Brain microvascular endothelial cell (primary cell): ENCODE measurements at regions not wholly inside any gene's neighbourhood (a gene's known extent, or its start where the extent isn't known, plus 50 kb on each side); places are given as distances from the start of the nearest gene placed in this dataset.

ENCODE experiments used
- DNase-seq: peaks from one replicate; pipeline ENCODE4 v3.0.0-alpha.2; 2020
- H3K27ac ChIP-seq: fragments of 250-450 bp; sonication (Bioruptor Pico); 2 replicates; pipeline ENCODE4 v1.5.1; 2020; ENCODE audit warnings: mild to moderate bottlenecking, moderate library complexity
- H3K27me3 ChIP-seq: fragments of 250-450 bp; sonication (Bioruptor Pico); replicated peaks from 2 replicates; pipeline ENCODE4 v1.5.1; 2020; ENCODE audit warnings: mild to moderate bottlenecking
- H3K36me3 ChIP-seq: fragments of 250-450 bp; sonication (Bioruptor Pico); replicated peaks from 2 replicates; pipeline ENCODE4 v1.5.1; 2020; ENCODE audit warnings: mild to moderate bottlenecking
- H3K4me3 ChIP-seq: 2 replicates; pipeline ENCODE4 v1.5.1; 2011; ENCODE audit warnings: low read depth, mild to moderate bottlenecking, control low read depth, low read length, moderate library complexity
- CTCF ChIP-seq: IDR thresholded peaks from 2 replicates; pipeline ENCODE4 v1.5.1; 2011; ENCODE audit warnings: low read depth, mild to moderate bottlenecking, moderate library complexity, low read length, control low read depth, inconsistent platforms; ENCODE audit errors: missing control alignments
- in situ Hi-C: cut with HindIII; loops from 2 replicates; pipeline ENCODE4 v1.10.0; 2017; ENCODE audit warnings: low sequenced_read_pairs, low pct_ligation_motif_present

GRCh38 chr3:113051787-113052186 is 61.0 kb downstream of the GTPBP8 start:
- TF ChIP-seq CTCF = no peak
- Histone ChIP-seq H3K36me3 (no peaks in the 10 kb centered on the region), H3K27me3 (no peaks in the 10 kb centered on the region), H3K27ac (no peak overlapping the region), H3K4me3 (no peak overlapping the region)
- DNase-seq = no peak
- in situ Hi-C loops = no loop called here

- no peak for DNase-seq
- Histone ChIP-seq H3K4me3 (no peak overlapping the region), H3K36me3 (no peaks in the 10 kb centered on the region), H3K27me3 (no peaks in the 10 kb centered on the region), H3K27ac (no peak overlapping the region)
- no peak for TF ChIP-seq CTCF
- in situ Hi-C loops = no loop called here
These were observed 62.4 kb downstream of the GTPBP8 start for GRCh38 chr3:113053169-113053568.

- in situ Hi-C loops = no loop called here
These were observed 63.8 kb downstream of the GTPBP8 start for GRCh38 chr3:113054552-113054951.

GRCh38 chr3:113055201-113055600 is 64.4 kb downstream of the GTPBP8 start:
- Histone ChIP-seq H3K27me3 (no peaks in the 10 kb centered on the region), H3K4me3 (no peak overlapping the region), H3K36me3 (no peaks in the 10 kb centered on the region), H3K27ac (no peak overlapping the region)
- TF ChIP-seq CTCF = no peak
- no peak for DNase-seq
- in situ Hi-C loops = no loop called here

More at GRCh38 chr3:113054552-113054951, 63.8 kb downstream of the GTPBP8 start:
- Histone ChIP-seq H3K4me3 (no peak overlapping the region), H3K27me3 (no peaks in the 10 kb centered on the region), H3K36me3 (no peaks in the 10 kb centered on the region), H3K27ac (no peak overlapping the region)
- TF ChIP-seq CTCF = peak; percentile 33
- DNase-seq = peak; percentile 4

- Histone ChIP-seq H3K27ac (no peak overlapping the region), H3K36me3 (no peaks in the 10 kb centered on the region), H3K4me3 (no peak overlapping the region), H3K27me3 (no peaks in the 10 kb centered on the region)
- in situ Hi-C loops = no loop called here
- no peak for DNase-seq
- no peak for TF ChIP-seq CTCF
These were observed 65.2 kb downstream of the GTPBP8 start for GRCh38 chr3:113055961-113056360.

GRCh38 chr3:113057117-113057516 is 66.3 kb downstream of the GTPBP8 start:
- Histone ChIP-seq H3K4me3 (no peak overlapping the region), H3K27me3 (no peaks in the 10 kb centered on the region), H3K36me3 (no peaks in the 10 kb centered on the region), H3K27ac (no peak overlapping the region)
- in situ Hi-C loops = no loop called here
- TF ChIP-seq CTCF = no peak
- no peak for DNase-seq
